ENCODE measurements at regions not wholly inside any gene's neighbourhood (a gene's known extent, or its start where the extent isn't known, plus 50 kb on each side); places are given as distances from the start of the nearest gene placed in this dataset.

- peaks cover 21% of the 10 kb centered on the region for H3K9me3 ChIP-seq (ENCODE audit: control insufficient read depth, insufficient read depth, low read length)
- no peak overlapping the region for H3K18ac ChIP-seq (ENCODE audit: low read depth, low read length)
- ATAC-seq (ENCODE audit: low read depth) (no peak), DNase-seq (no peak)
- no peak overlapping the region for H4K5ac ChIP-seq (ENCODE audit: low read depth, low read length)
- H2BK15ac ChIP-seq (ENCODE audit: low read depth, low read length) = no peak overlapping the region
- WGBS, 2 experiments (ENCODE audit: extremely low coverage in 2 of 2, insufficient read length in 1 of 2) = 19% methylated on average over 3 of the region's 5 CpGs; no CpG with 5 or more reads in 1 of the 2 experiments
- BruUV-seq (replicated peaks) = no TSS peak
- in situ Hi-C loops (cut with MboI; ENCODE audit: low sequenced_read_pairs) = no loop called here
- H4K91ac ChIP-seq (ENCODE audit: insufficient read depth, low read depth, low read length) = no peak overlapping the region
- no peak overlapping the region for H4K8ac ChIP-seq (ENCODE audit: low read depth in 2 of 2, low read length in 2 of 2)
- no peaks in the 10 kb centered on the region for H3K9me1 ChIP-seq (ENCODE audit: insufficient read depth, low read length)
- POLR2A ChIA-PET (ENCODE audit: unreplicated experiment) = no interaction called here
- TF ChIP-seq RCOR1 (IDR thresholded peaks at IDR 0.05; ENCODE audit: insufficient replicate concordance, low read length) = no peak
- no peak for TF ChIP-seq CHD1 (IDR thresholded peaks at IDR 0.05; ENCODE audit: low read depth, low read length)
- TF ChIP-seq POLR2A (IDR thresholded peaks at IDR 0.05; ENCODE audit: low read depth, low read length) = no peak
- H3K79me1 ChIP-seq (ENCODE audit: low read depth in 1 of 2, low read length in 2 of 2) = no peaks in the 10 kb centered on the region
- H3K9ac ChIP-seq (ENCODE audit: low read depth, low read length) = no peak overlapping the region
- H4K20me1 ChIP-seq (ENCODE audit: insufficient read depth, low read length) = no peaks in the 10 kb centered on the region
- H2AK5ac ChIP-seq (ENCODE audit: low read depth, low read length) = no peak overlapping the region
- dilution Hi-C loops (cut with HindIII; ENCODE audit: low sequenced_read_pairs, unreplicated experiment) = no loop called here
- no peak overlapping the region for H2AK9ac ChIP-seq (replicated peaks; ENCODE audit: low read depth, low read length, poor library complexity)
- no peaks in the 10 kb centered on the region for H3K27me3 ChIP-seq (ENCODE audit: control insufficient read depth, insufficient read depth, low read length)
- H3K23ac ChIP-seq (ENCODE audit: low read depth, low read length) = no peak overlapping the region
- no peak overlapping the region for H2BK5ac ChIP-seq (ENCODE audit: low read depth, low read length, poor library complexity, severe bottlenecking)
- no peak overlapping the region for H2BK120ac ChIP-seq (ENCODE audit: low read depth, low read length)
- no peak overlapping the region for H3K4me2 ChIP-seq (ENCODE audit: low read depth, low read length)
- no peak overlapping the region for H3K27ac ChIP-seq (ENCODE audit: insufficient read depth, low read length)
- H3K36me3 ChIP-seq (ENCODE audit: control insufficient read depth, insufficient read depth, low read length) = no peaks in the 10 kb centered on the region
- H3K4ac ChIP-seq (ENCODE audit: low read depth, low read length) = no peak overlapping the region
- intact Hi-C loops (cut with micrococcal nuclease) = no loop called here
- no peak overlapping the region for H3K56ac ChIP-seq (ENCODE audit: extremely low read depth, insufficient read depth, low read length)
- H3K4me3 ChIP-seq (ENCODE audit: insufficient read depth, low read depth, low read length) = no peak overlapping the region
- H3K14ac ChIP-seq (replicated peaks; ENCODE audit: low read depth, low read length) = no peak overlapping the region
- CTCF ChIA-PET = no interaction called here
- H3K4me1 ChIP-seq (ENCODE audit: control insufficient read depth, insufficient read depth, low read length) = no peaks in the 10 kb centered on the region
- no peak overlapping the region for H2AFZ ChIP-seq (replicated peaks; ENCODE audit: low read length, poor library complexity)
- H2BK20ac ChIP-seq (ENCODE audit: low read depth, low read length) = no peak overlapping the region
These were observed 224.4 kb downstream of the NEBL start for GRCh38 chr10:20672741-20673140.

Data from IMR-90 (cell line).